ENCODE measurements at regions not wholly inside any gene's neighbourhood (a gene's known extent, or its start where the extent isn't known, plus 50 kb on each side); places are given as distances from the start of the nearest gene placed in this dataset.

- H3K4me1 ChIP-seq: peaks cover 0 to 10% of the 10 kb centered on the region in 2 donors
- intact Hi-C loops (cut with DNase I; ENCODE audit: low total_unique reads): no loop called here
- H3K27ac ChIP-seq: no peak overlapping the region
- no peaks in the 10 kb centered on the region for H3K9me3 ChIP-seq
- H3K27me3 ChIP-seq: no peaks in the 10 kb centered on the region
- TF ChIP-seq CTCF (IDR thresholded peaks at IDR 0.05) (no peak), POLR2A (IDR thresholded peaks at IDR 0.05) (no peak)
- no peaks in the 10 kb centered on the region for H3K36me3 ChIP-seq
- DNase-seq: no peak
- H3K4me3 ChIP-seq: no peak overlapping the region
Observed at GRCh38 chr5:82355496-82355895, 77.3 kb upstream of the RPS23 start.

GRCh38 chr5:82355053-82355452, 76.9 kb upstream of the RPS23 start:
- no peak for DNase-seq
- Histone ChIP-seq H3K4me3 (no peak overlapping the region), H3K4me1 (peaks cover 0 to 10% of the 10 kb centered on the region in 2 donors), H3K36me3 (no peaks in the 10 kb centered on the region), H3K9me3 (no peaks in the 10 kb centered on the region), H3K27me3 (no peaks in the 10 kb centered on the region), H3K27ac (no peak overlapping the region)
- TF ChIP-seq CTCF (IDR thresholded peaks at IDR 0.05) (no peak), POLR2A (IDR thresholded peaks at IDR 0.05) (no peak)
- intact Hi-C loops (cut with DNase I; ENCODE audit: low total_unique reads): no loop called here

- Histone ChIP-seq H3K4me1 (peaks cover 0 to 10% of the 10 kb centered on the region in 2 donors), H3K27ac (no peak overlapping the region), H3K36me3 (no peaks in the 10 kb centered on the region), H3K9me3 (no peaks in the 10 kb centered on the region), H3K27me3 (no peaks in the 10 kb centered on the region), H3K4me3 (no peak overlapping the region)
- no peak for DNase-seq
- intact Hi-C loops (cut with DNase I; ENCODE audit: low total_unique reads): no loop called here
- no peak for TF ChIP-seq CTCF (IDR thresholded peaks at IDR 0.05)
- no peak for TF ChIP-seq POLR2A (IDR thresholded peaks at IDR 0.05)
Observed at GRCh38 chr5:82354543-82354942, 76.4 kb upstream of the RPS23 start.

- no peak for DNase-seq
- H3K4me1 ChIP-seq: peaks cover 0 to 10% of the 10 kb centered on the region in 2 donors
- H3K36me3 ChIP-seq: no peaks in the 10 kb centered on the region
- TF ChIP-seq POLR2A (IDR thresholded peaks at IDR 0.05) (no peak), CTCF (IDR thresholded peaks at IDR 0.05) (no peak)
- no peak overlapping the region for H3K27ac ChIP-seq
- H3K9me3 ChIP-seq: no peaks in the 10 kb centered on the region
- intact Hi-C loops (cut with DNase I; ENCODE audit: low total_unique reads): no loop called here
- H3K27me3 ChIP-seq: no peaks in the 10 kb centered on the region
- H3K4me3 ChIP-seq: no peak overlapping the region
Observed at GRCh38 chr5:82353522-82353921, 75.4 kb upstream of the RPS23 start.

- peaks cover 0 to 10% of the 10 kb centered on the region in 2 donors for H3K4me1 ChIP-seq
- no peaks in the 10 kb centered on the region for H3K27me3 ChIP-seq
- TF ChIP-seq CTCF (IDR thresholded peaks at IDR 0.05) (no peak), POLR2A (IDR thresholded peaks at IDR 0.05) (no peak)
- no peaks in the 10 kb centered on the region for H3K36me3 ChIP-seq
- intact Hi-C loops (cut with DNase I; ENCODE audit: low total_unique reads): no loop called here
- DNase-seq: no peak
- peak overlapping the region; percentile 36 to 45 for H3K27ac ChIP-seq
- no peak overlapping the region for H3K4me3 ChIP-seq
- H3K9me3 ChIP-seq: no peaks in the 10 kb centered on the region
Observed at GRCh38 chr5:82352146-82352791, 74.1 kb upstream of the RPS23 start.

Data from uterus (tissue), 3 donors.